Cardiac fibroblast (primary cell): ENCODE measurements at regions not wholly inside any gene's neighbourhood (a gene's known extent, or its start where the extent isn't known, plus 50 kb on each side); places are given as distances from the start of the nearest gene placed in this dataset.

ENCODE experiments used
- DNase-seq, 2 donors: peaks; one replicate each; pipeline versions ENCODE4 v3.0.0 to v3.0.0-alpha.2; 2010; ENCODE audit warnings: low read depth in 2 of 2
- H3K4me3 ChIP-seq, 2 donors: replicated peaks in 1 of 2; 1 replicate in 1 of 2; 2 replicates in 1 of 2; pipeline ENCODE4 v1.5.1; 2011; ENCODE audit warnings: low read depth in 2 of 2, low read length in 2 of 2, mild to moderate bottlenecking in 2 of 2, moderate library complexity in 1 of 2
- CTCF ChIP-seq: IDR thresholded peaks from one replicate; pipeline ENCODE4 v1.5.1; 2011; ENCODE audit warnings: low read depth, mild to moderate bottlenecking, low read length, inconsistent platforms

- H3K4me3 ChIP-seq = no peak overlapping the region
- no peak for TF ChIP-seq CTCF
- no peak for DNase-seq
These were observed 144.3 kb upstream of the SYN3 start for GRCh38 chr22:33202455-33202854.

DNA sequence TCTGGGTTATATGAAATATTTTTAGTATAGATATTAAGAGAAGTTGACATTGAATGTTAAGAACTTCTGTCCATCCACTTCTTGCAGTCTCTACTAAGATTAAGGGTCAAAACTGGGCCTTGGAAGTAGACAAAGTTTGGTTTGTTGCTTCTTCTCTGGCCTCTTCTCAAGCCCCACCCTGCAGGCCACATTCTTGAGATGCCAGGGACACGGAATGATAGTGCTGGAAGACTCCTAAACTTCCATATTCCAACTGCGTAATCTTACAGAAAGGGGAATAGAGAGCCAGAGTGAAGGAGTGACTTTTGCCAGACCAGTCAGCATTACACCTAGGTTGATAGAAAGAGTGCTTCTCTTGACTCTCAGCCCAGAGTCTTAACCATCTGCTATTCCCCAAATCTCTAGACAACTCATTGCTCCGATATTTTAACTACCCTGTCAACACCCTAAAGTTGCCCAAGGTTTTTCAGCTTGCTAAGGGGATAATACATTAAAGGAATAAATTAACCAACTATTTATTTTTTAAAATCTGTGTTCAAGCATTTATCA lies 136.4 kb upstream of the SYN3 start:
- DNase-seq = no peak
- H3K4me3 ChIP-seq = no peak overlapping the region
- no peak for TF ChIP-seq CTCF

- H3K4me3 ChIP-seq = no peak overlapping the region
- DNase-seq = no peak
- TF ChIP-seq CTCF = no peak
These were observed 134.0 kb upstream of the SYN3 start for GRCh38 chr22:33192156-33192555.

- no peak for TF ChIP-seq CTCF
- H3K4me3 ChIP-seq = no peak overlapping the region
- peak in 1 of 2 donors; percentile 39 for DNase-seq
These were observed 130.1 kb upstream of the SYN3 start for GRCh38 chr22:33188326-33188725.

DNA sequence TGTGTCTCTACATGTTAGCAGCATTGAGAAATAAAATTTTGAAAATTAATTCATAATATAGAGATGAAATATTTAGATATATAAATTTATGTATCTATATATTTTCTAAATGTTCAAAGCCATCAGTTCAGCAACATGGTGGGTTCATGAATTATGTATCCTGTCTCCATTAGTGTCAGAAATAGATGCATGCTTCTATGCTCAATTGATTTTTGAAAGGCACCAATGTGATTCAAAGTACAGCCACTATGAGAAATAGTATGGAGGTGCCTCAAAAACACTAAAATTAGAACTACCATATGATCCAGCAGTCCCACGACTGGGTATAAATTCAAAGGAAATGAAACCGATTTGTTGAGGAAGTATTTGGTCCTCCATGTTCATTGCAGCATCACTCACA lies 128.6 kb upstream of the SYN3 start:
- DNase-seq = no peak

DNA sequence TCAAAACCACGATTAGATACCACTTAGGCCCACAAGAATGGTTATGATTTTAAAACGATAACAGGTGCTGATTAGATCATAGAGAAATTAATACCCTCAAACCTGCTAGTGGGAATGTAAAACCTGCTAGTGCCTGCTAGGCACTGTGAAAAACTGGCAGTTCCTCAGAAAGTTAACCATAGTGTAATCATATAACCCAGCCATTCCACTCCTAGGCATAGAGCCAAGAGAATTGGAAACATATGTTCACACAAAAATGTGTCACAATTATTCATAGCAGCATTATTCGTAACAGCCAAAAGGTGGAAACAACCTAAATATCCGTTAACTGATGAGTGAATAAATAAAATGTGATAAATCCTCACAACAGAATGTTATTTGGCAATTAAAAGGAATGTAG lies 122.2 kb upstream of the SYN3 start:
- no peak overlapping the region for H3K4me3 ChIP-seq

More for the DNA sequence above, 128.6 kb upstream of the SYN3 start:
- TF ChIP-seq CTCF = no peak
- no peak overlapping the region for H3K4me3 ChIP-seq

More for the DNA sequence above, 122.2 kb upstream of the SYN3 start:
- DNase-seq = no peak
- no peak for TF ChIP-seq CTCF
